Right lobe of liver (tissue), 6 donors: ENCODE measurements at regions not wholly inside any gene's neighbourhood (a gene's known extent, or its start where the extent isn't known, plus 50 kb on each side); places are given as distances from the start of the nearest gene placed in this dataset.

Source experiments
- ATAC-seq, 4 donors: fragments of 200-7000 bp; cut with Tn5 transposase; one replicate each; pipeline ENCODE4 v1.9.1; 2020; ENCODE audit warnings: mild to moderate bottlenecking in 4 of 4, moderate library complexity in 4 of 4
- DNase-seq, 3 donors: peaks; one replicate each; pipeline ENCODE4 v3.0.0-alpha.2; 2020
- H3K27ac ChIP-seq, 3 donors: fragments of 200-600 bp; one replicate each; pipeline ENCODE4 v1.8.0; 2022
- H3K27me3 ChIP-seq, 2 donors: fragments of 200-600 bp; one replicate each; pipeline ENCODE4 v1.8.0; 2022
- H3K36me3 ChIP-seq, 4 donors: fragments of 200-600 bp; sonication (generic) in 1 of 4; one replicate each; pipeline versions ENCODE4 v1.5.1 to v1.8.0; 2017 to 2022; ENCODE audit warnings: control low read depth in 1 of 4
- H3K4me1 ChIP-seq, 4 donors: fragments of 200-600 bp; sonication (generic) in 1 of 4; one replicate each; pipeline versions ENCODE4 v1.5.1 to v1.8.0; 2017 to 2022; ENCODE audit warnings: control low read depth in 1 of 4
- H3K4me3 ChIP-seq, 3 donors: fragments of 200-600 bp; one replicate each; pipeline ENCODE4 v1.8.0; 2022
- H3K9me3 ChIP-seq, 4 donors: fragments of 200-600 bp; sonication (generic) in 1 of 4; one replicate each; pipeline versions ENCODE4 v1.5.1 to v1.8.0; 2017 to 2022; ENCODE audit warnings: control low read depth in 1 of 4
- CTCF ChIP-seq, 4 donors: fragments of 200-600 bp in 3 of 4; fragments of 450-650 bp in 1 of 4; IDR thresholded peaks; one replicate each; pipeline versions ENCODE4 v1.5.1 to v1.8.0; 2016 to 2022; ENCODE audit warnings: antibody characterized with exemption in 4 of 4, mild to moderate bottlenecking in 2 of 4
- POLR2A ChIP-seq: fragments of 450-650 bp; IDR thresholded peaks from one replicate; pipeline ENCODE4 v1.6.1; 2017; ENCODE audit warnings: antibody characterized with exemption, mild to moderate bottlenecking
- WGBS: methylation state at CpG from one replicate; pipeline ENCODE4 v1.1.6; 2018; ENCODE audit warnings: low coverage, low lambda C conversion rate; ENCODE audit not compliant: insufficient coverage; ENCODE audit errors: missing lambda C conversion rate; 5-methylcytosine and 5-hydroxymethylcytosine counted together
- intact Hi-C, 2 donors: fragments of 100-400 bp; cut with DNase I; formaldehyde crosslinking; loops; one replicate each; pipeline versions ENCODE4 v1.11.2 to v1.14.1; 2022
- donor health status: DM: no; HTN: yes; CAD: no.
- donor health status: DM: no; HTN: no; CAD: no.
- donor health status: DM: no; HTN: no; CAD: no.
- donor health status: DM: no; HTN: yes; CAD: no.
- donor health status: DM: no; HTN: yes; CAD: no.

DNA sequence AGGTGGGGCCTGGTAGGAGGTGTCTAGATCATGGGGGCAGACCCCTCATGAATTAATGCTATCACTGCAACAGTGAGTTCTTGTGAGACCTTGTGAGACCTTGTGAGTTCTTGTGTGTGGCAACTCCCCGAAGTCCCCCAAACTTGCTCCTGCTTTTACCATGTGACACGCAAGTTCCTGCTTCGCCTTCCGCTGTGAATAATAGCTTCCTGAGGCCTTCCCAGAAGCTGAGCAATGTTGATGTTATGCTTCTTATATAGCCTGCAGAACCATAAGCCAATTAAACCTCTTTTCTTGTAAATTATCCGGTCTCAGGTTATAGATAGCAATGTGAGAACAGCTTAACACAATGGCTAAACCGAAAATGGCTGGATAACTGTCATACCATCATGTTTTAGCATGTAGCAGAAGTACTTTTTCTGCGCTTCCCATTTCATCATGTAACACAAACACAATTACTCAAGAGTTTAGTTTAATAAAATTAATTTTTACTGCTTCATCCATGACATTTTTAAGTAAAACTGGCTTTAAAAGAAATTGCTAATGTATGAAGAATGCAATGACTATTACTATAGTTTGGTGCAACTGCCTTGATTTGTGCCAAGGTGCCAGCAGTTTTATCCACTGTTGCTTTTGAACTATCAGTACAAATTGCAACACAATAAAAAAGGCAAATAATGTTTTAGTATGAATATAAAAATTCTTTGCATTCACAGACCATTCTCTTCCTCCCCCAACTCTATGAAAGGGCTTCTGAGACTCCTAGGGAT, 87.7 kb upstream of the TMEM168 start:
- intact Hi-C loops, result no loop called here
- ATAC-seq (peak in 1 of 4 donors; percentile 39), DNase-seq (no peak)
- Histone ChIP-seq H3K36me3 (no peaks in the 10 kb centered on the region), H3K27me3 (no peaks in the 10 kb centered on the region), H3K4me1 (no peaks in the 10 kb centered on the region), H3K4me3 (no peak overlapping the region), H3K9me3 (no peaks in the 10 kb centered on the region), H3K27ac (no peak overlapping the region)
- 85% methylated on average over 6 of the region's 7 CpGs for WGBS
- TF ChIP-seq CTCF (IDR thresholded peaks at IDR 0.05) (no peak), POLR2A (no peak)

- DNase-seq (no peak), ATAC-seq (no peak)
- Histone ChIP-seq H3K4me3 (no peak overlapping the region), H3K4me1 (no peaks in the 10 kb centered on the region), H3K27me3 (no peaks in the 10 kb centered on the region), H3K36me3 (no peaks in the 10 kb centered on the region), H3K27ac (no peak overlapping the region), H3K9me3 (no peaks in the 10 kb centered on the region)
- intact Hi-C loops, result no loop called here
- no peak for TF ChIP-seq CTCF (IDR thresholded peaks at IDR 0.05)
- TF ChIP-seq POLR2A, result no peak
- WGBS, result 100% methylated on average over 1 of the region's 1 CpG
Observed at GRCh38 chr7:112876877-112877276, 86.7 kb upstream of the TMEM168 start.

GRCh38 chr7:112874909-112875308, 84.7 kb upstream of the TMEM168 start:
- H3K4me3 ChIP-seq, result no peak overlapping the region
- H3K4me1 ChIP-seq, result no peaks in the 10 kb centered on the region
- DNase-seq (no peak), ATAC-seq (no peak)
- no peaks in the 10 kb centered on the region for H3K27me3 ChIP-seq
- no peaks in the 10 kb centered on the region for H3K9me3 ChIP-seq
- no peak overlapping the region for H3K27ac ChIP-seq
- TF ChIP-seq CTCF (IDR thresholded peaks at IDR 0.05), result no peak
- TF ChIP-seq POLR2A, result no peak
- WGBS, result 84% methylated on average over 4 of the region's 4 CpGs
- no peaks in the 10 kb centered on the region for H3K36me3 ChIP-seq
- intact Hi-C loops, result no loop called here

DNA sequence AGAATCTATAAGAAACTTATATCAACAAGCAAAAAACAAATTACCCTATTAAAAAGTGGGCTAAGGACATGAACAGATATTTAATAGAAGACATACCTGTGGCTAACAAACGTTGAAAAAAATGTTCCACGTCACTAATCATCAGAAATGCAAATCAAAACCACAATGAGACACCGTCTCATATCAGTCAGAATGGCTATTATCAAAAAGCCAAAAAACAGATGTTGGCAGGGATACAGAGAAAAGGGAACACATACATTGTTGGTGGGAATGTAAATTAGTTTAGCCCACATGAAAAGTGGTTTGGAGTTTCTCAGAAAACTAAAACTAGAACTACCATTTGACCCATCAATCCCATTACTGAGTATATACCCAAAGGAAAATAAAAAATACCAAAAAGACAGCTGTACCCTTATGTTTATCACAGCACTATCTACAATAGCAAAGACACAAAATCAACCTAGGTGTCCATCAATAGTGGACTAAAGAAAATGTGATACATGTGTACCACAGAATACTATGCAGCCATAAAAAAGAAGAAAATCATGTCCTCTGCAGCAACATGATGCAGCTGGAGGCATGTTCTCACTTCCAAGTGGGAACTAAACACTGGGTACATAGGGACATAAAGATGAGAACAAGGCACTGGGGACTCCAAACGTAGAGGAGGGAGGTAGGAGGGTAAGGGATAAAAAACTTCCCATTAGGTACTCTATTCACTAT, 83.8 kb upstream of the TMEM168 start:
- Histone ChIP-seq H3K27me3 (no peaks in the 10 kb centered on the region), H3K9me3 (no peaks in the 10 kb centered on the region), H3K27ac (no peak overlapping the region), H3K4me3 (no peak overlapping the region), H3K36me3 (no peaks in the 10 kb centered on the region), H3K4me1 (no peaks in the 10 kb centered on the region)
- no peak for ATAC-seq
- DNase-seq, result no peak
- intact Hi-C loops, result no loop called here
- WGBS, result 75% methylated on average over 4 of the region's 4 CpGs
- no peak for TF ChIP-seq POLR2A
- TF ChIP-seq CTCF (IDR thresholded peaks at IDR 0.05), result no peak
